HG03045 (cell line): ENCODE measurements at regions not wholly inside any gene's neighbourhood (a gene's known extent, or its start where the extent isn't known, plus 50 kb on each side); places are given as distances from the start of the nearest gene placed in this dataset.
"Not testable (repeated sequence)": the region's sequence is repeated elsewhere in the genome, so short reads cannot be mapped to it uniquely, and the experiment has no call there.

Source experiments
- ATAC-seq: cut with Tn5 transposase; IDR thresholded peaks from one replicate; pipeline ENCODE4 v1.9.1; 2021; ENCODE audit warnings: mild to moderate bottlenecking, moderate library complexity; ENCODE audit not compliant: unreplicated experiment

- ATAC-seq = not testable (repeated sequence)
Observed at GRCh38 chr6:21282360-21282759, 311.2 kb upstream of the SOX4 start.

GRCh38 chr6:21284166-21284565 is 309.4 kb upstream of the SOX4 start:
- ATAC-seq = no peak

GRCh38 chr6:21284706-21285105 is 308.8 kb upstream of the SOX4 start:
- ATAC-seq = no peak

- no peak for ATAC-seq
Observed at GRCh38 chr6:21294144-21294543, 299.4 kb upstream of the SOX4 start.

GRCh38 chr6:21295506-21296240 is 297.9 kb upstream of the SOX4 start:
- no peak for ATAC-seq

- no peak for ATAC-seq
Observed at GRCh38 chr6:21297665-21298064, 295.9 kb upstream of the SOX4 start.

- ATAC-seq = no peak
Observed at GRCh38 chr6:21299216-21299615, 294.3 kb upstream of the SOX4 start.

- ATAC-seq = no peak
Observed at GRCh38 chr6:21300439-21300838, 293.1 kb upstream of the SOX4 start.

- ATAC-seq = no peak
Observed at GRCh38 chr6:21305893-21306332, 287.6 kb upstream of the SOX4 start.

- no peak for ATAC-seq
Observed at GRCh38 chr6:21306546-21306945, 287.0 kb upstream of the SOX4 start.

- no peak for ATAC-seq
Observed at GRCh38 chr6:21309807-21310221, 283.7 kb upstream of the SOX4 start.

- no peak for ATAC-seq
Observed at GRCh38 chr6:21310568-21311140, 282.9 kb upstream of the SOX4 start.

GRCh38 chr6:21312118-21312517 is 281.4 kb upstream of the SOX4 start:
- ATAC-seq = no peak

GRCh38 chr6:21317642-21318041 is 275.9 kb upstream of the SOX4 start:
- ATAC-seq = no peak

- no peak for ATAC-seq
Observed at GRCh38 chr6:21321076-21321475, 272.5 kb upstream of the SOX4 start.

GRCh38 chr6:21321531-21321930 is 272.0 kb upstream of the SOX4 start:
- ATAC-seq = no peak

- ATAC-seq = no peak
Observed at GRCh38 chr6:21323577-21323976, 270.0 kb upstream of the SOX4 start.

GRCh38 chr6:21325201-21325856 is 268.2 kb upstream of the SOX4 start:
- ATAC-seq = no peak

- ATAC-seq = no peak
Observed at GRCh38 chr6:21327326-21328112, 266.0 kb upstream of the SOX4 start.

GRCh38 chr6:21331235-21331634 is 262.3 kb upstream of the SOX4 start:
- ATAC-seq = no peak

GRCh38 chr6:21332077-21332476 is 261.5 kb upstream of the SOX4 start:
- no peak for ATAC-seq
